Brain microvascular endothelial cell (primary cell): ENCODE measurements at regions not wholly inside any gene's neighbourhood (a gene's known extent, or its start where the extent isn't known, plus 50 kb on each side); places are given as distances from the start of the nearest gene placed in this dataset.
A peak's percentile ranks its signal among the peaks of the same experiment; 100 is the strongest.

Experiments
- DNase-seq: peaks from one replicate; pipeline ENCODE4 v3.0.0-alpha.2; 2020
- H3K27ac ChIP-seq: fragments of 250-450 bp; sonication (Bioruptor Pico); 2 replicates; pipeline ENCODE4 v1.5.1; 2020; ENCODE audit warnings: mild to moderate bottlenecking, moderate library complexity
- H3K27me3 ChIP-seq: fragments of 250-450 bp; sonication (Bioruptor Pico); replicated peaks from 2 replicates; pipeline ENCODE4 v1.5.1; 2020; ENCODE audit warnings: mild to moderate bottlenecking
- H3K36me3 ChIP-seq: fragments of 250-450 bp; sonication (Bioruptor Pico); replicated peaks from 2 replicates; pipeline ENCODE4 v1.5.1; 2020; ENCODE audit warnings: mild to moderate bottlenecking
- H3K4me3 ChIP-seq: 2 replicates; pipeline ENCODE4 v1.5.1; 2011; ENCODE audit warnings: low read depth, mild to moderate bottlenecking, control low read depth, low read length, moderate library complexity
- in situ Hi-C: cut with HindIII; loops from 2 replicates; pipeline ENCODE4 v1.10.0; 2017; ENCODE audit warnings: low sequenced_read_pairs, low pct_ligation_motif_present
- TF ChIP-seq, protein P1 (sequence below): IDR thresholded peaks from 2 replicates; pipeline ENCODE4 v1.5.1; 2011; ENCODE audit warnings: low read depth, mild to moderate bottlenecking, moderate library complexity, low read length, control low read depth, inconsistent platforms; ENCODE audit errors: missing control alignments

DNA sequence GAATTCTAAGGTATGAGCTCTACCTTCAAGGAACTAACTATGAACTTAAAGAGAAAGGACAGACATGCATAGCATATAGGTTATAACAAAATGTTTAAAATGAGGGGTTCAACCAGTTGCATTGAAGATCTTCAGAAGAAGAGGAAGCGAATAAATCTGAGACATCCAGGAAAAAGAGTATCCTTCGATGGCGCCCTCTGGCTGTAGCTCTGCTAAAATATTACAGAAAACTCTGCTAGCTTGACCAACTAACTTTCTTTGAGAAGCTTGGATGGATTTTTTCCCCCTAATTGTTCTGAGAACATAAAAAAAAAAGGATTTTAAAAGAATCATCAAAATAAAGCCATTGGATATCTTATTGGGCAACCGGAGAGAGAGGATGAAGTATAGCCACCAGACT is 659.9 kb upstream of the SOX9 start:
- Histone ChIP-seq H3K27me3 (no peaks in the 10 kb centered on the region), H3K27ac (no peak overlapping the region), H3K4me3 (no peak overlapping the region), H3K36me3 (no peaks in the 10 kb centered on the region)
- TF ChIP-seq, protein P1, sequence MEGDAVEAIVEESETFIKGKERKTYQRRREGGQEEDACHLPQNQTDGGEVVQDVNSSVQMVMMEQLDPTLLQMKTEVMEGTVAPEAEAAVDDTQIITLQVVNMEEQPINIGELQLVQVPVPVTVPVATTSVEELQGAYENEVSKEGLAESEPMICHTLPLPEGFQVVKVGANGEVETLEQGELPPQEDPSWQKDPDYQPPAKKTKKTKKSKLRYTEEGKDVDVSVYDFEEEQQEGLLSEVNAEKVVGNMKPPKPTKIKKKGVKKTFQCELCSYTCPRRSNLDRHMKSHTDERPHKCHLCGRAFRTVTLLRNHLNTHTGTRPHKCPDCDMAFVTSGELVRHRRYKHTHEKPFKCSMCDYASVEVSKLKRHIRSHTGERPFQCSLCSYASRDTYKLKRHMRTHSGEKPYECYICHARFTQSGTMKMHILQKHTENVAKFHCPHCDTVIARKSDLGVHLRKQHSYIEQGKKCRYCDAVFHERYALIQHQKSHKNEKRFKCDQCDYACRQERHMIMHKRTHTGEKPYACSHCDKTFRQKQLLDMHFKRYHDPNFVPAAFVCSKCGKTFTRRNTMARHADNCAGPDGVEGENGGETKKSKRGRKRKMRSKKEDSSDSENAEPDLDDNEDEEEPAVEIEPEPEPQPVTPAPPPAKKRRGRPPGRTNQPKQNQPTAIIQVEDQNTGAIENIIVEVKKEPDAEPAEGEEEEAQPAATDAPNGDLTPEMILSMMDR = peak; percentile 71
- in situ Hi-C loops = no loop called here
- peak; percentile 61 for DNase-seq

DNA sequence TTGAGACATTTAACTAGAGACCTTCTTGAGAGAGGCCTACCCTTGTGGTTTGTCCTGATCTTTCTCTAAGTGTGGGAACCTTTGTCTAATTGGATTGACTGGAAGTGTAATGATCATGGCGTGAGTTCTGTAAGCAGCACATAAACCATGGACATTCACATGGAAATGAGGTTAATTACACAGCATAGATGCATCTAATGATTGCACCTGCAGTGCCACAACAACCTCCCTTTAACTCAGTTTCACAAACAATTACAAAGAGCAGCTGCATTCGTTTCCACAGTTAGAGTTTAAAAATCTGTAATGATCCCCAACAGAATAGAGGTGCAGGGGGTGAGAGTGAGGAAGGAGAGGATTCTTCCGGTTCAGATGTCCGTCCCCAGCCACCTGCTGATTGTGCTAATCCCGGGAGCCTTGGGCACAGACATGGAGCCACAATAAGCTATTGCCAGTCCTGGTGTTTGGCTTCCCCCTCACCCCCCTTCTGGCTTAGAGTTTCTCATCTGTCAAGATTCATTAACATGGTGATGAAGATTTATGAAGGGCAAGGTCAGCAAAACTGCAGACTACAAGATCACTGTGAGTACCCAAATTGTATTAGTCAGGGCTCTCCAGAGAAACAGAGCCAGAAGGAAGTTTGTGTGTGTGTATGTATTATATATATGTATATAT is 659.2 kb upstream of the SOX9 start:
- no peak for DNase-seq
- Histone ChIP-seq H3K27ac (no peak overlapping the region), H3K4me3 (no peak overlapping the region), H3K36me3 (no peaks in the 10 kb centered on the region), H3K27me3 (no peaks in the 10 kb centered on the region)
- in situ Hi-C loops = no loop called here
- TF ChIP-seq, protein P1 = no peak

DNA sequence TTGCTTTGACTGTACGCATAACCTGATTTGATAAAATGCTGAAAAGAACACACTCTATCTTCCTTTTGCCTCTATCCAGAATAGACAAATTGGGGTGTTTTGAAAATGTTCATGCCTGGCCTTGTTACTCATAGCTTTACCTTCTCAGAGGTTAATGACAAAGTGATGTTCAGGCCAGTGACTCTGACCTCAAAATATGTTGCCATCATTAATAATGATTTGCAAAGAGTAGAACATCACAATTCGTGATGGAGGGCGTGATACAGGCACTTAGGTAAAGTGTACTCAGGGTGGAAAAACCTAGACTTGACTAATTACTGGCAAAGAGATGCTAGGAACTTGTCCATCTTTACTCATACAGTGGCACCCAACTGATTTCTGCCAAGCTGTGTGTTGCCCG is 656.6 kb upstream of the SOX9 start:
- in situ Hi-C loops = no loop called here
- Histone ChIP-seq H3K36me3 (no peaks in the 10 kb centered on the region), H3K27ac (no peak overlapping the region), H3K27me3 (no peaks in the 10 kb centered on the region), H3K4me3 (no peak overlapping the region)
- no peak for DNase-seq
- TF ChIP-seq, protein P1 = no peak

DNA sequence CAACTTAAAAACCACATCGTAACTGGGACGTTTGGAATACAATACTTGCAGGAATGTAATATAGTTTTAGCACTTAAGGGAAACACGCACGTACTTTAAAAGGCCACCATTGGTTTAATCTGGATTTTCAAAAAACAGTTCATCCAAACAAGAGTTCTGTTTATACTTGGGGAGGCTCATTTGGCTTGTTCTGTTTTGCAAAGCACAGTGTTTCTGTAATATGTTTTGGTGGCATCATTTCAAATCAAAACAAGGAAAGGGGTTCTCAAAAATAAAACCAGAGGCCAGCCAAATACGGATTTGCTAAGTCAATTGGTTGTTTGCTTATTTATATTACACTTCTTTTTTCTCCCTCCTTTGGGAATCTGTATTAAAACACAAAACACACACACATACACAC is 656.1 kb upstream of the SOX9 start:
- H3K4me3 ChIP-seq = no peak overlapping the region
- no peak for DNase-seq
- in situ Hi-C loops = no loop called here

DNA sequence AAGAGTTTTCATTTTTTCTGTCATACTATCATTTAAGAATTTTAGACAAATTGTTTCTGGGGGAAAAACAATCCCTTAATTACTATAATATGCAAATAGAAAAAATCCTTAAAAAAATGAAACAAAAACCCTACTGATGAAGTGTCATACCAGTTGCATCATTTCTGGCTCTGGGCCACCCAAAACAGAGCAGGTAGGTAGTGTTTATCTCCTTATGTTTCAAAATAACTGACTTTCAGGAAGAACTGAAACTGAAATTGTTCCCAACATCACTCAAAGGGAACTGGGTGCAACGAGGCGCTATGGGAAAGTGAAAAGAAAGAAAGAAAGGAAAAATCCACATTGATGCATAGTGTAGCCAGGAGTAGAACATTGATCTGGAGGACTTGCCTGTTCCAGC is 653.1 kb upstream of the SOX9 start:
- H3K27me3 ChIP-seq = no peaks in the 10 kb centered on the region
- H3K36me3 ChIP-seq = no peaks in the 10 kb centered on the region
- TF ChIP-seq, protein P1 = no peak
- in situ Hi-C loops = no loop called here
- H3K4me3 ChIP-seq = no peak overlapping the region
- no peak overlapping the region for H3K27ac ChIP-seq
- no peak for DNase-seq

More for the DNA sequence above, 656.1 kb upstream of the SOX9 start:
- TF ChIP-seq, protein P1 = no peak
- Histone ChIP-seq H3K27ac (no peak overlapping the region), H3K36me3 (no peaks in the 10 kb centered on the region), H3K27me3 (no peaks in the 10 kb centered on the region)

DNA sequence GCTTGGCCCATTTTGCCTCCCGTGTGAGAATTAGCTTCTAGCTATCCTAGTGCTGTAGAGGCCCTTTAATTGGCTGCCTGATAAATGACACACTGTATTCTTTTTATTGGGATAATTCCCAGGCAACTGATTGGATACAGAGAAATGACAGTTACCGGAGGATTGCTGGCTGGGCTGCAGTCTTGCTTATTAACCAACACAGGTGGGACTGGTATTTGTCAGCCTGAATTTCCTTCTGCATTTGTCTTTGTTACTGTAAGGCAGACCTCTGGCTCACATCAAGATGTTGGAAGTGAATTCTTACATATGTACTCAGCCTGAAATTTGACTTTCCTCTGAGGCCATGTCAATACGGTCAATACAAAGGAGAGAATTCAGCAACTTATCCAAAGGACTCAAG is 650.8 kb upstream of the SOX9 start:
- TF ChIP-seq, protein P1 = no peak
- in situ Hi-C loops = no loop called here
- Histone ChIP-seq H3K27ac (no peak overlapping the region), H3K4me3 (no peak overlapping the region), H3K36me3 (no peaks in the 10 kb centered on the region), H3K27me3 (no peaks in the 10 kb centered on the region)
- DNase-seq = no peak
